ENCODE measurements at regions not wholly inside any gene's neighbourhood (a gene's known extent, or its start where the extent isn't known, plus 50 kb on each side); places are given as distances from the start of the nearest gene placed in this dataset.

- no peak for DNase-seq (ENCODE audit: extremely low read depth, low read depth)
- no peak for TF ChIP-seq CTCF (IDR thresholded peaks at IDR 0.05; ENCODE audit: low read depth, low read length)
These were observed 201.0 kb downstream of the IRX2 start for GRCh38 chr5:2550509-2550908.

- no peak for DNase-seq (ENCODE audit: extremely low read depth, low read depth)
- TF ChIP-seq CTCF (IDR thresholded peaks at IDR 0.05; ENCODE audit: low read depth, low read length) = no peak
These were observed 201.6 kb downstream of the IRX2 start for GRCh38 chr5:2549900-2550299.

DNA sequence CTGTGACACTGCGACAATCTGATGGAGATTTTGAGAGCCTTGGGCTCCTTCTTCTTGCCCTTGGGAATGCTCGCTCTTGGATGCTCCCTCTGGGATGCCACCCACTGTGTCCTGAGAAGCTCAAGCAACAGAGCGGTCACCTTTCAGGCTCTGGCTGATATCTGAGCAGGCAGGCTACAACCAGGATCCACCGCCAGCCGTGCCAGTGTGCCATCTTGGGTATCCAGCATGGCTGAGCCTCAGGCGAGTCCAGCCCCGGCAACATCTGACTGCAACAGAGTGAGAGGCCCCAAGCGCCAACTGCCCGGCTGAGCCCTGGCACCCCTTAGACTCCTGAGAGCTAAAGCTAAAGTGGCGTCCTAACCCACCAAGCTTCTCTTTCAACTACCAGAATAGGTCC is 202.1 kb downstream of the IRX2 start:
- no peak for TF ChIP-seq CTCF (IDR thresholded peaks at IDR 0.05; ENCODE audit: low read depth, low read length)
- DNase-seq (ENCODE audit: extremely low read depth, low read depth) = no peak

DNA sequence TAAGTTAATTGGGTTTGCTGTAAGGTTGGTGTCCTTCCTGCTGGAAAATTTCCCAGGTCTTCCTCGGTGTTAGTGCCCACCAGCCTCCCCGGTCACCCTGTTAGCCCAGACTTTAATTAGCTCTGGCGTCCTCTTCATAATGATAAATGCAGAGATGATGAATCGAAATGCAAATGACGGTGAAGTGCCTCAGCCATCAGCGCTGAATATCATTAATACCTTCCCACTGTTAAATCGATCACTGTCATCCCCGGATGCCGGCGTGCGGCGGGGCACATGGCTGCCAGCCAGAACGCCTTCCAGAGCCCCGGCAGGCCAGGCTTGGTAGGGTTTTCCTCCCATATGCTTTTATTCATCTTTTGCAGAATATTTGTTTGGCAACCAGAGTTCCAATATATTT is 204.5 kb downstream of the IRX2 start:
- no peak for TF ChIP-seq CTCF (IDR thresholded peaks at IDR 0.05; ENCODE audit: low read depth, low read length)
- DNase-seq (ENCODE audit: extremely low read depth, low read depth) = no peak

DNA sequence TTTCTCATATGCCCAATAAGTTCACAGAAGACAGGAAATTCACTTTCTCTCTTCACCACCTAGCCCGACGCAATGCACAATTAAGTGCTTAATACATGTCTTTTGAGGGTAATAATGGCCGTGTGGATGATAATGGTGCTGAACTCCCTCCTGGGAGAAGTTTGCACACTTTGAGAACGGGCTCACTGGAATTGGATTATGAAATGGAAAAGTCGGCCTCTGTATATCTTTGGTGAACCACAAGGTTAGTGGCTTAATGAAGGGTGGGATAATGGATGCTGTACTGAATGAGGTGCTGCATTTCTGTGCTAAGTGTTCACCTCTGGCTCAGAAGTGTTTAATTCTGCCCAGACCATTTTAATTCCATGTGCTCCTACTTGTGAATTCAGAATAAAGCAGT is 207.5 kb downstream of the IRX2 start:
- no peak for DNase-seq (ENCODE audit: extremely low read depth, low read depth)
- TF ChIP-seq CTCF (IDR thresholded peaks at IDR 0.05; ENCODE audit: low read depth, low read length) = no peak

DNA sequence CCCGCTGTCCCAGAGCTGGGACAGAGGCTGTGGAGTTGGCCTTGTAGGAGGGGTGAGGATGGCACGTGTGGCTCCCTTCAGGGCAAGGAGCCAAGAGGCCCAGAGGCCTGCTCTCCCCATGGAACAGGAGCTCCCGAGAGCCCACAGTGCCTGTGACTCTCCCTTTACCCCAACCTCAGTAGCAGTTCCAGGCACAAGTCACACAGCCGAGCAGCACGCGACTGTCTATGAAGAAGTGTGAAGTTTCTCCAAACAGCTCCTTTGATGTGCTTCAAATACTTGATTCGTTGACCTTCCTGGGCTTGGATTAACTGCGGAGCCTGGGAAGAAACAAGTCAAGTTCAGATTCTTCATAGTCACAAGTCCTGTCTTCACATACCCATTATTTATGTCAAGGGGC is 208.7 kb downstream of the IRX2 start:
- DNase-seq (ENCODE audit: extremely low read depth, low read depth) = no peak
- no peak for TF ChIP-seq CTCF (IDR thresholded peaks at IDR 0.05; ENCODE audit: low read depth, low read length)

GRCh38 chr5:2542026-2542425 is 209.5 kb downstream of the IRX2 start:
- TF ChIP-seq CTCF (IDR thresholded peaks at IDR 0.05; ENCODE audit: low read depth, low read length) = no peak
- no peak for DNase-seq (ENCODE audit: extremely low read depth, low read depth)

Measured in AG09319 (cell line).